ENCODE measurements at regions not wholly inside any gene's neighbourhood (a gene's known extent, or its start where the extent isn't known, plus 50 kb on each side); places are given as distances from the start of the nearest gene placed in this dataset.

- no peak for DNase-seq (ENCODE audit: low read depth in 1 of 2, low spot score in 1 of 2)
Observed at GRCh38 chr4:176898791-176899190, 106.1 kb upstream of the VEGFC start.

GRCh38 chr4:176902710-176903323 is 110.1 kb upstream of the VEGFC start:
- DNase-seq (ENCODE audit: low read depth in 1 of 2, low spot score in 1 of 2) = no peak

- no peak for DNase-seq (ENCODE audit: low read depth in 1 of 2, low spot score in 1 of 2)
Observed at GRCh38 chr4:176906709-176907108, 114.0 kb upstream of the VEGFC start.

GRCh38 chr4:176910646-176911045 is 117.9 kb upstream of the VEGFC start:
- DNase-seq (ENCODE audit: low read depth in 1 of 2, low spot score in 1 of 2) = no peak

GRCh38 chr4:176919631-176920030 is 126.9 kb upstream of the VEGFC start:
- no peak for DNase-seq (ENCODE audit: low read depth in 1 of 2, low spot score in 1 of 2)

GRCh38 chr4:176920694-176921093 is 128.0 kb upstream of the VEGFC start:
- DNase-seq (ENCODE audit: low read depth in 1 of 2, low spot score in 1 of 2) = no peak

- no peak for DNase-seq (ENCODE audit: low read depth in 1 of 2, low spot score in 1 of 2)
Observed at GRCh38 chr4:176921256-176921655, 128.5 kb upstream of the VEGFC start.

- DNase-seq (ENCODE audit: low read depth in 1 of 2, low spot score in 1 of 2) = no peak
Observed at GRCh38 chr4:176924238-176924637, 131.5 kb upstream of the VEGFC start.

- DNase-seq (ENCODE audit: low read depth in 1 of 2, low spot score in 1 of 2) = no peak
Observed at GRCh38 chr4:176925962-176926361, 133.2 kb upstream of the VEGFC start.

GRCh38 chr4:176927117-176927516 is 134.4 kb upstream of the VEGFC start:
- no peak for DNase-seq (ENCODE audit: low read depth in 1 of 2, low spot score in 1 of 2)

GRCh38 chr4:176927664-176928063 is 134.9 kb upstream of the VEGFC start:
- no peak for DNase-seq (ENCODE audit: low read depth in 1 of 2, low spot score in 1 of 2)

GRCh38 chr4:176939445-176939844 is 146.7 kb upstream of the VEGFC start:
- no peak for DNase-seq (ENCODE audit: low read depth in 1 of 2, low spot score in 1 of 2)

- DNase-seq (ENCODE audit: low read depth in 1 of 2, low spot score in 1 of 2) = no peak
Observed at GRCh38 chr4:176945334-176945733, 152.6 kb upstream of the VEGFC start.

GRCh38 chr4:176949029-176949428 is 156.3 kb upstream of the VEGFC start:
- DNase-seq (ENCODE audit: low read depth in 1 of 2, low spot score in 1 of 2) = no peak

GRCh38 chr4:176953021-176953420 is 160.3 kb upstream of the VEGFC start:
- no peak for DNase-seq (ENCODE audit: low read depth in 1 of 2, low spot score in 1 of 2)

- no peak for DNase-seq (ENCODE audit: low read depth in 1 of 2, low spot score in 1 of 2)
Observed at GRCh38 chr4:176957353-176958118, 164.8 kb upstream of the VEGFC start.

GRCh38 chr4:176959980-176960379 is 167.3 kb upstream of the VEGFC start:
- DNase-seq (ENCODE audit: low read depth in 1 of 2, low spot score in 1 of 2) = no peak

GRCh38 chr4:176963121-176963520 is 170.4 kb upstream of the VEGFC start:
- DNase-seq (ENCODE audit: low read depth in 1 of 2, low spot score in 1 of 2) = no peak

GRCh38 chr4:176964116-176964691 is 171.5 kb upstream of the VEGFC start:
- no peak for DNase-seq (ENCODE audit: low read depth in 1 of 2, low spot score in 1 of 2)

GRCh38 chr4:176967586-176967985 is 174.9 kb upstream of the VEGFC start:
- no peak for DNase-seq (ENCODE audit: low read depth in 1 of 2, low spot score in 1 of 2)

GRCh38 chr4:176968094-176968493 is 175.4 kb upstream of the VEGFC start:
- DNase-seq (ENCODE audit: low read depth in 1 of 2, low spot score in 1 of 2) = no peak

- no peak for DNase-seq (ENCODE audit: low read depth in 1 of 2, low spot score in 1 of 2)
Observed at GRCh38 chr4:176969011-176969410, 176.3 kb upstream of the VEGFC start.

- no peak for DNase-seq (ENCODE audit: low read depth in 1 of 2, low spot score in 1 of 2)
Observed at GRCh38 chr4:176970853-176971252, 178.1 kb upstream of the VEGFC start.

Measured in activated T-helper 1 cell treated with anti-CD3 and anti-CD28 coated beads, Interleukin-2, amount 50 U/mL, for 16 hours (primary cell).